B cell (primary cell): ENCODE measurements at regions not wholly inside any gene's neighbourhood (a gene's known extent, or its start where the extent isn't known, plus 50 kb on each side); places are given as distances from the start of the nearest gene placed in this dataset.

Experiments used
- ATAC-seq: fragments of 200-7000 bp; cut with Tn5 transposase; one replicate; pipeline ENCODE4 v1.10.0; 2021; ENCODE audit warnings: low read depth, mild to moderate bottlenecking, moderate number of reproducible peaks, moderate library complexity
- CTCF ChIA-PET: fragments of 350-600 bp; sonication (Branson Sonifier 250); formaldehyde crosslinking; loops from one replicate; lab custom pipeline; 2021; ENCODE audit warnings: antibody characterized with exemption, inconsistent platforms; lab: Charles Lee
- POLR2A ChIA-PET: fragments of 350-600 bp; sonication (Branson Sonifier 250); formaldehyde crosslinking; loops from one replicate; lab custom pipeline; 2021; ENCODE audit warnings: antibody characterized with exemption; lab: Charles Lee
- DNase-seq: peaks from one replicate; pipeline ENCODE4 v3.0.0; 2013
- H2AFZ ChIP-seq: 2 replicates; pipeline ENCODE4 v1.6.1; 2012; ENCODE audit warnings: mild to moderate bottlenecking, low read depth, low read length; ENCODE audit not compliant: insufficient read depth, poor library complexity, severe bottlenecking
- H3K27ac ChIP-seq, 2 donors: 1 replicate in 1 of 2; 2 replicates in 1 of 2; pipeline ENCODE4 v1.5.1; 2012 to 2013; ENCODE audit warnings: low read length in 2 of 2, mild to moderate bottlenecking in 2 of 2, moderate library complexity in 1 of 2
- H3K27me3 ChIP-seq, 4 experiments: fragments of 200-600 bp in 1 of 4; sonication (generic) in 1 of 4; replicated peaks in 1 of 4; 1 replicate in 2 of 4; 2 replicates in 2 of 4; pipeline versions ENCODE4 v1.6.1 to v1.7.0; 2013 to 2016; ENCODE audit warnings: low read length in 3 of 4, mild to moderate bottlenecking in 2 of 4, mixed read lengths in 1 of 4, moderate library complexity in 1 of 4; ENCODE audit not compliant: insufficient read depth in 4 of 4, control insufficient read depth in 3 of 4; ENCODE audit errors: control extremely low read depth in 1 of 4
- H3K36me3 ChIP-seq, 2 experiments: replicated peaks in 1 of 2; 1 replicate in 1 of 2; 2 replicates in 1 of 2; pipeline versions ENCODE4 v1.6.1 to v1.7.1; 2013; ENCODE audit warnings: low read length in 1 of 2; ENCODE audit not compliant: insufficient read depth in 2 of 2, control insufficient read depth in 1 of 2; ENCODE audit errors: control extremely low read depth in 1 of 2, extremely low read depth in 1 of 2
- H3K4me1 ChIP-seq, 2 donors: fragments of 200-600 bp in 1 of 2; sonication (generic) in 1 of 2; 1 replicate in 1 of 2; 2 replicates in 1 of 2; pipeline versions ENCODE4 v1.5.1 to v1.6.1; 2013 to 2017; ENCODE audit warnings: low read length in 2 of 2; ENCODE audit not compliant: control insufficient read depth in 2 of 2, insufficient read depth in 2 of 2
- H3K4me2 ChIP-seq: replicated peaks from 2 replicates; pipeline ENCODE3; 2012; ENCODE audit warnings: mild to moderate bottlenecking, low read depth, low read length; ENCODE audit not compliant: poor library complexity, severe bottlenecking
- H3K4me3 ChIP-seq, 5 experiments: fragments of 200-600 bp in 1 of 5; sonication (generic) in 1 of 5; 1 replicate in 3 of 5; 2 replicates in 2 of 5; pipeline versions ENCODE4 v1.5.1 to v1.7.0; 2011 to 2016; ENCODE audit warnings: low read length in 4 of 5, mild to moderate bottlenecking in 4 of 5, low read depth in 2 of 5, control low read depth in 1 of 5, moderate library complexity in 1 of 5; ENCODE audit not compliant: insufficient read depth in 1 of 5; ENCODE audit errors: control extremely low read depth in 1 of 5, extremely low read depth in 1 of 5
- H3K79me2 ChIP-seq: fragments of 200-600 bp; sonication (generic); one replicate; pipeline ENCODE4 v1.6.0; 2016; ENCODE audit warnings: low read length; ENCODE audit not compliant: control insufficient read depth, insufficient read depth
- H3K9ac ChIP-seq: fragments of 200-600 bp; sonication (generic); 2 replicates; pipeline ENCODE4 v1.6.1; 2017; ENCODE audit warnings: mild to moderate bottlenecking, low read length, moderate library complexity
- H3K9me3 ChIP-seq, 3 donors: one replicate each; pipeline versions ENCODE4 v1.6.1 to v1.7.1; 2013; ENCODE audit warnings: low read length in 2 of 3; ENCODE audit not compliant: control insufficient read depth in 2 of 3, insufficient read depth in 1 of 3; ENCODE audit errors: control extremely low read depth in 1 of 3
- H4K20me1 ChIP-seq: 2 replicates; pipeline ENCODE4 v1.6.0; 2012; ENCODE audit warnings: mild to moderate bottlenecking, low read length; ENCODE audit not compliant: insufficient read depth, control insufficient read depth, poor library complexity, severe bottlenecking
- H3K27ac Mint-ChIP-seq: one replicate; pipeline ENCODE4 v1.8.0; 2021; ENCODE audit warnings: mixed read lengths
- H3K27me3 Mint-ChIP-seq: one replicate; pipeline ENCODE4 v1.8.0; 2021; ENCODE audit warnings: mixed read lengths
- H3K4me1 Mint-ChIP-seq: one replicate; pipeline ENCODE4 v1.8.0; 2021; ENCODE audit warnings: mixed read lengths
- H3K4me3 Mint-ChIP-seq: one replicate; pipeline ENCODE4 v1.8.0; 2021; ENCODE audit warnings: mixed read lengths
- H3K9me3 Mint-ChIP-seq: one replicate; pipeline ENCODE4 v1.8.0; 2022; ENCODE audit warnings: mixed read lengths; ENCODE audit not compliant: insufficient read depth
- CTCF ChIP-seq: fragments of 200-600 bp; IDR thresholded peaks from one replicate; pipeline ENCODE4 v1.8.0; 2022; ENCODE audit warnings: antibody characterized with exemption, mild to moderate bottlenecking
- EZH2 ChIP-seq: IDR thresholded peaks from 2 replicates; pipeline ENCODE4 v1.6.1; 2012; ENCODE audit warnings: borderline replicate concordance, low read depth, mild to moderate bottlenecking, moderate library complexity, low read length; ENCODE audit not compliant: insufficient read depth, poor library complexity, severe bottlenecking
- WGBS: methylation state at CpG from one replicate; pipeline ENCODE4 v1.1.5; 2013; ENCODE audit warnings: missing lambda C conversion rate; ENCODE audit not compliant: insufficient coverage; 5-methylcytosine and 5-hydroxymethylcytosine counted together
- intact Hi-C: fragments of 100-400 bp; cut with micrococcal nuclease; formaldehyde crosslinking; loops from one replicate; pipeline ENCODE4 v1.10.0; 2022

- Mint-ChIP-seq H3K4me3 (no peak overlapping the region), H3K27me3 (no peaks in the 10 kb centered on the region), H3K4me1 (no peaks in the 10 kb centered on the region), H3K27ac (no peak overlapping the region), H3K9me3 (no peaks in the 10 kb centered on the region)
- Histone ChIP-seq H3K4me2 (no peak overlapping the region), H3K79me2 (no peaks in the 10 kb centered on the region), H3K4me1 (no peaks in the 10 kb centered on the region), H3K27me3 (no peaks in the 10 kb centered on the region), H3K4me3 (no peak overlapping the region), H3K9me3 (no peaks in the 10 kb centered on the region), H3K9ac (no peak overlapping the region), H3K36me3 (no peaks in the 10 kb centered on the region), H4K20me1 (no peaks in the 10 kb centered on the region), H3K27ac (no peak overlapping the region), H2AFZ (no peak overlapping the region)
- intact Hi-C loops, result no loop called here
- DNase-seq, result no peak
- ChIA-PET CTCF (interaction anchor here (0.7 kb wide), 1 partner anchor 18 kb away, joined by 3 read pairs; no protein-coding TSS in a partner anchor), POLR2A (no interaction called here)
- WGBS, result no CpG with 5 or more reads among the region's 6 CpGs
- TF ChIP-seq CTCF (no peak), EZH2 (no peak)
- no peak for ATAC-seq
Observed at GRCh38 chr9:80839821-80840675, 849.3 kb downstream of the TLE1 start.

DNA sequence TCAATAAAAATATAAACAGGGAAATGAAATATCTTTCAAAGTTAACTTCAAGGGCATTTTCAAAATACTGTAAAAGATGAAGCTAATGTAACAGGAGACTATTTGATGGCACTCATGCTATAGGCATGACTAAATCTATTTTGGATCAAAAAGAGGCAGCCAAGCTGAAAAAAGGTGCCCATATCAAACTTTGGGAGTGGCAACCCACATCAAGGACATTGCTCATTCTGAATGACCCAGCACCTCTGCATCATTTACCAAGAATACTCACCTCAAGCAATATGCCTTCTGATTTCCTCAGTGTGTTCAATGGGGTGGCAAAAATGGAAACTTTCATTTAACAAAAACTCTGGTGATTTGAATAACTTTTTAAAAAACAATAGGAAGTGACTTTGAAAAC lies 853.3 kb downstream of the TLE1 start:
- Mint-ChIP-seq H3K4me1 (no peaks in the 10 kb centered on the region), H3K9me3 (no peaks in the 10 kb centered on the region), H3K27me3 (no peaks in the 10 kb centered on the region), H3K27ac (no peak overlapping the region), H3K4me3 (no peak overlapping the region)
- CTCF ChIA-PET, result no interaction called here
- ATAC-seq (no peak), DNase-seq (no peak)
- Histone ChIP-seq H3K4me1 (no peaks in the 10 kb centered on the region), H3K4me3 (no peak overlapping the region), H2AFZ (no peak overlapping the region), H3K27ac (no peak overlapping the region), H3K27me3 (no peaks in the 10 kb centered on the region), H3K36me3 (no peaks in the 10 kb centered on the region), H3K9ac (no peak overlapping the region), H3K79me2 (no peaks in the 10 kb centered on the region), H4K20me1 (no peaks in the 10 kb centered on the region), H3K9me3 (no peaks in the 10 kb centered on the region), H3K4me2 (no peak overlapping the region)
- intact Hi-C loops, result no loop called here
- no peak for TF ChIP-seq CTCF
- no peak for TF ChIP-seq EZH2
- POLR2A ChIA-PET, result no interaction called here
